BLaER1 treated with 17β-estradiol and CSF1 and Interleukin-3, amounts not matched to agents 10 nM and 100 nM (cell line): ENCODE measurements at regions not wholly inside any gene's neighbourhood (a gene's known extent, or its start where the extent isn't known, plus 50 kb on each side); places are given as distances from the start of the nearest gene placed in this dataset.
"Not testable (repeated sequence)": the region's sequence is repeated elsewhere in the genome, so short reads cannot be mapped to it uniquely, and the experiment has no call there.

Experiments used
- H3K27ac ChIP-seq, 11 experiments: shearing (Covaris generic); formaldehyde crosslinking; 2 replicates each; pipeline ENCODE4 v1.8.1; 2022
- H3K27me3 ChIP-seq, 11 experiments: shearing (Covaris generic); formaldehyde crosslinking; 2 replicates each; pipeline ENCODE4 v1.8.1; 2022
- H3K36me3 ChIP-seq, 11 experiments: shearing (Covaris generic); formaldehyde crosslinking; 2 replicates each; pipeline ENCODE4 v1.8.1; 2022
- H3K4me1 ChIP-seq, 10 experiments: shearing (Covaris generic); formaldehyde crosslinking; 2 replicates each; pipeline ENCODE4 v1.8.1; 2022
- H3K4me2 ChIP-seq, 11 experiments: shearing (Covaris generic); formaldehyde crosslinking; 2 replicates each; pipeline ENCODE4 v1.8.1; 2022
- H3K4me3 ChIP-seq, 10 experiments: shearing (Covaris generic); formaldehyde crosslinking; 2 replicates each; pipeline ENCODE4 v1.8.1; 2022
- H3K9ac ChIP-seq, 11 experiments: shearing (Covaris generic); formaldehyde crosslinking; 2 replicates each; pipeline ENCODE4 v1.8.1; 2022
- H3K9me3 ChIP-seq, 11 experiments: shearing (Covaris generic); formaldehyde crosslinking; replicated peaks in 1 of 11; 2 replicates each; pipeline ENCODE4 v1.8.1; 2022
- H4K20me1 ChIP-seq, 11 experiments: shearing (Covaris generic); formaldehyde crosslinking; 2 replicates each; pipeline ENCODE4 v1.8.1; 2022
- Cebpa-rat ChIP-seq, 11 experiments: shearing (Covaris generic); IDR thresholded peaks; 2 replicates each; pipeline ENCODE4 v1.8.1; 2022

- Histone ChIP-seq H3K4me1 (peaks cover 0 to 15% (median 6%) of the 10 kb centered on the region in 10 experiments; a peak in 9 of 20 replicates), H3K9ac (no peak overlapping the region), H3K4me2 (no peak overlapping the region), H3K27ac (no peak overlapping the region), H3K27me3 (no peaks in the 10 kb centered on the region), H3K36me3 (no peaks in the 10 kb centered on the region), H4K20me1 (no peaks in the 10 kb centered on the region), H3K4me3 (no peak overlapping the region), H3K9me3 (no peaks in the 10 kb centered on the region)
- no peak for TF ChIP-seq Cebpa-rat (IDR thresholded peaks at IDR 0.05)
These were observed 408.6 kb upstream of the PDZRN3 start for GRCh38 chr3:74033381-74033780.

GRCh38 chr3:74027121-74027520 lies 402.4 kb upstream of the PDZRN3 start:
- 0 out of 22 replicates have a peak, but pooled peaks cover 0 to 5% (median 0%) of the 10 kb centered on the region in 11 experiments for H3K9me3 ChIP-seq
- no peak overlapping the region for H3K4me3 ChIP-seq
- H3K36me3 ChIP-seq: no peaks in the 10 kb centered on the region
- H3K4me2 ChIP-seq: no peak overlapping the region
- H3K9ac ChIP-seq: no peak overlapping the region
- no peaks in the 10 kb centered on the region for H4K20me1 ChIP-seq
- TF ChIP-seq Cebpa-rat (IDR thresholded peaks at IDR 0.05): no peak
- H3K27ac ChIP-seq: no peak overlapping the region
- H3K4me1 ChIP-seq: peaks cover 0 to 8% (median 0%) of the 10 kb centered on the region in 10 experiments; a peak in 3 of 20 replicates
- no peaks in the 10 kb centered on the region for H3K27me3 ChIP-seq

DNA sequence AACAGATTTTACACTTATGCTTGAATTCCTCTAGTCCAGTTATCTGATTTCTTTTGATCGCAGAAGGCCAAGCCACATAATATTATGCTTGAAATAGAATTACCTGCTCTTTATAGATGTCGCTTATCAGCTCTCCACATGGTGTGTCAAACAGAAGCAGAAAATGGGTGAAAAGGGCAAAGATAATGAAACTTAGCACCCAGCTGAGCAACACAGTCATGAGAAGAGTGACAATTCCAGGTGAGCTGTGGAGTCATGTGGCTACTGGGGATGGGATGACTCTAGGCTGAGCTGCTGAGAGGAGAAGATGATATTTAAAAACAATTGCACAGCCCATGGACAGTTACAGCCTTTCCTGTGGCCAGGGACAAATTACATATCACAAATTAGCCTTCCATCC lies 398.7 kb upstream of the PDZRN3 start:
- Histone ChIP-seq H3K4me2 (no peak overlapping the region), H3K27ac (no peak overlapping the region), H3K36me3 (no peaks in the 10 kb centered on the region), H4K20me1 (no peaks in the 10 kb centered on the region), H3K4me3 (no peak overlapping the region), H3K9me3 (0 out of 22 replicates have a peak, but pooled peaks cover 0 to 5% (median 0%) of the 10 kb centered on the region in 11 experiments), H3K4me1 (no peaks in the 10 kb centered on the region), H3K27me3 (no peaks in the 10 kb centered on the region), H3K9ac (no peak overlapping the region)
- TF ChIP-seq Cebpa-rat (IDR thresholded peaks at IDR 0.05): no peak

GRCh38 chr3:74021449-74021848 lies 396.7 kb upstream of the PDZRN3 start:
- Histone ChIP-seq H3K4me3 (no peak overlapping the region), H4K20me1 (no peaks in the 10 kb centered on the region), H3K27me3 (no peaks in the 10 kb centered on the region), H3K9me3 (no peaks in the 10 kb centered on the region), H3K9ac (no peak overlapping the region), H3K4me2 (no peak overlapping the region), H3K27ac (no peak overlapping the region), H3K36me3 (no peaks in the 10 kb centered on the region), H3K4me1 (no peaks in the 10 kb centered on the region)
- no peak for TF ChIP-seq Cebpa-rat (IDR thresholded peaks at IDR 0.05)

- Histone ChIP-seq H3K4me1 (peaks cover 0 to 3% (median 0%) of the 10 kb centered on the region in 10 experiments; a peak in 1 of 20 replicates), H3K36me3 (no peaks in the 10 kb centered on the region), H3K9ac (no peak overlapping the region), H3K4me3 (no peak overlapping the region), H3K4me2 (no peak overlapping the region), H3K27me3 (no peaks in the 10 kb centered on the region), H3K9me3 (no peaks in the 10 kb centered on the region), H3K27ac (no peak overlapping the region), H4K20me1 (no peaks in the 10 kb centered on the region)
- TF ChIP-seq Cebpa-rat (IDR thresholded peaks at IDR 0.05): no peak
These were observed 385.5 kb upstream of the PDZRN3 start for GRCh38 chr3:74009961-74010844.

DNA sequence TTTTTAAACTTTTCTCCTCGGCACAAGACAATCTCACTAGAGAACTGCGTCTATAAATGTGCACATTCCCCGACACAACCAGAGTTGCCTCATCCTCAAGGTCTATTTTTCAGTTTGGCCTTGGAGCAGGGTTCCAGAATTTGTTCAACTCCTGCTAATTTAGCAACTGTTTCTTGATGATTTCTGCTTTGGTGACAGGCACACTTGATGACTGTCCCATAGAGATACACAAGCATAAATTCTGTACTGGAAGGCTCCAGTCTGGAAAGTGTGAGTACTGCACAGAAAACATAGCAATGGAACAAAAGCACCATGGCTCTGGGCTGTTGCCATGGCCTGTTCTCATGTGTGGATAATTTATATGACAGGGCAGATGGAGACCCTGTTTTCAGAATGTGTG lies 379.6 kb upstream of the PDZRN3 start:
- Histone ChIP-seq H3K9ac (no peak overlapping the region), H3K4me2 (no peak overlapping the region)
- TF ChIP-seq Cebpa-rat (IDR thresholded peaks at IDR 0.05): no peak

DNA sequence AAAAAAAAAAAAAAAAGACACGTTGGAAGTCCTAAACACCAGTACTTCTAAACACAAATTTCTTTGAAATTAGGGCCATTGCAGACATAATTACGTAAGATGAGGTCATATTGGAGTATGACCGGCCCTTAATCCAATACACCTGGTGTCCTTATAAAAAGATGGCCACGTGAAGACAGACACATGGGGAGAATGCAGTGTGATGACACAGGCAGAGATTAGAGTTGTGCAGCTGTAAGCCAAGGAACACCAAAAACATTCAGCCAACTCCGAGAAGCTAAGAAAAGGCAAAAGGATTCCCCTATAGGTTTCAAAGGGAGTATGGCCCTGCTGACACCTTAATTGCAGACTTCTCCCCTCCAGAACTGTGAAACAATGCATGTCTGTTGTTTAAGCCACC lies 379.0 kb upstream of the PDZRN3 start:
- H3K4me2 ChIP-seq: no peak overlapping the region

More for the DNA sequence above, 379.6 kb upstream of the PDZRN3 start:
- no peak overlapping the region for H3K27ac ChIP-seq
- H3K27me3 ChIP-seq: no peaks in the 10 kb centered on the region
- no peak overlapping the region for H3K4me3 ChIP-seq
- no peaks in the 10 kb centered on the region for H4K20me1 ChIP-seq
- no peaks in the 10 kb centered on the region for H3K36me3 ChIP-seq
- no peaks in the 10 kb centered on the region for H3K4me1 ChIP-seq
- no peaks in the 10 kb centered on the region for H3K9me3 ChIP-seq

GRCh38 chr3:74001436-74001835 lies 376.7 kb upstream of the PDZRN3 start:
- Histone ChIP-seq H3K4me3 (no peak overlapping the region), H3K36me3 (no peaks in the 10 kb centered on the region), H3K9ac (no peak overlapping the region), H4K20me1 (no peaks in the 10 kb centered on the region), H3K9me3 (no peaks in the 10 kb centered on the region; a peak in 1 of 22 replicates), H3K4me2 (no peak overlapping the region), H3K27ac (no peak overlapping the region), H3K4me1 (no peaks in the 10 kb centered on the region), H3K27me3 (no peaks in the 10 kb centered on the region)
- no peak for TF ChIP-seq Cebpa-rat (IDR thresholded peaks at IDR 0.05)

More for the DNA sequence above, 379.0 kb upstream of the PDZRN3 start:
- no peaks in the 10 kb centered on the region for H3K27me3 ChIP-seq
- no peaks in the 10 kb centered on the region for H3K9me3 ChIP-seq
- no peaks in the 10 kb centered on the region for H3K36me3 ChIP-seq
- H3K4me3 ChIP-seq: no peak overlapping the region
- no peaks in the 10 kb centered on the region for H3K4me1 ChIP-seq
- H3K9ac ChIP-seq: no peak overlapping the region
- no peaks in the 10 kb centered on the region for H4K20me1 ChIP-seq
- no peak overlapping the region for H3K27ac ChIP-seq
- no peak for TF ChIP-seq Cebpa-rat (IDR thresholded peaks at IDR 0.05)

GRCh38 chr3:74000725-74001124 lies 376.0 kb upstream of the PDZRN3 start:
- H3K9ac ChIP-seq: no peak overlapping the region
- no peaks in the 10 kb centered on the region for H3K4me1 ChIP-seq
- H3K27ac ChIP-seq: no peak overlapping the region
- no peak overlapping the region for H3K4me2 ChIP-seq
- no peaks in the 10 kb centered on the region for H3K36me3 ChIP-seq
- H3K9me3 ChIP-seq: no peaks in the 10 kb centered on the region; a peak in 1 of 22 replicates
- no peaks in the 10 kb centered on the region for H4K20me1 ChIP-seq
- no peak overlapping the region for H3K4me3 ChIP-seq
- TF ChIP-seq Cebpa-rat (IDR thresholded peaks at IDR 0.05): no peak
- H3K27me3 ChIP-seq: no peaks in the 10 kb centered on the region

DNA sequence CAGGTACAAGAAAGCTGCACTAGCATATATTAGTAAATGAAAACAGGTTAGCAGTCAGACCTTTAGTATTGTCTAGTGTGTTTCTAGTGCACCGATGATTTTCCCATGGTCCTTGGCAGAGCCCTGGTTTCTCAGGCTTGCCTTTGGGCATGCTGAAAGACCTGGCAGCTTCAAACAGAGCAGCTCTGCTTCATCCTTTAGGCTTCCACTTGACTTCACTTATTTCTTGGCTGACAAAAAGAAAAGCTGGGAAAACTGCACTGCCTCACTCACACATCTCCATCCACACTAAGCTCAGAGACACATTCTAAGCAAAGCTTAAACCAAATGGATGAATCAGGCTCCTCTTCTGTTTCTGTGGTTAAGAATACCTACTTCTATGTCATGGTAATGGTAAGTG lies 374.8 kb upstream of the PDZRN3 start:
- Histone ChIP-seq H4K20me1 (no peaks in the 10 kb centered on the region), H3K27ac (no peak overlapping the region), H3K36me3 (no peaks in the 10 kb centered on the region), H3K9ac (no peak overlapping the region), H3K4me2 (no peak overlapping the region), H3K4me1 (no peaks in the 10 kb centered on the region), H3K4me3 (no peak overlapping the region), H3K27me3 (no peaks in the 10 kb centered on the region), H3K9me3 (no peaks in the 10 kb centered on the region; a peak in 1 of 22 replicates)
- no peak for TF ChIP-seq Cebpa-rat (IDR thresholded peaks at IDR 0.05)

DNA sequence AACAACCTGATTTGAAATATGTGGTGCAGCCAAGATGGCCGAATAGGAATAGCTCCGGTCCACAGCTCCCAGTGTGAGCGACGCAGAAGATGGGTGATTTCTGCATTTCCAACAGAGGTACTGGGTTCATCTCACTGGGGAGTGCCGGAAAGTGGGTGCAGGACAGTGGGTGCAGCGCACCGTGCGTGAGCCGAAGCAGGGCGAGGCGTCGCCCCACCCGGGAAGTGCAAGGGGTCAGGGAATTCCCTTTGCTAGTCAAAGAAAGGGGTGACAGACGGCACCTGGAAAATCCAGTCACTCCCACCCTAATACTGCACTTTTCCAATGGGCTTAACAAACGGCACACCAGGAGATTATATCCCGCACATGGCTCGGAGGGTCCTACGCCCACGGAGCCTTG lies 365.9 kb upstream of the PDZRN3 start:
- H4K20me1 ChIP-seq: not testable (repeated sequence)

More for the DNA sequence above, 365.9 kb upstream of the PDZRN3 start:
- peaks cover 3 to 32% (median 20%) of the 10 kb centered on the region in 11 experiments; a peak in 21 of 22 replicates for H3K9me3 ChIP-seq
- peak overlapping the region in 9 of 11 experiments; percentile 41 to 77 (median 70); a peak in 14 of 22 replicates for H3K4me2 ChIP-seq
- H3K27me3 ChIP-seq, H3K9ac ChIP-seq, H3K36me3 ChIP-seq, H3K27ac ChIP-seq: not testable (repeated sequence)
- peak overlapping the region in 1 of 10 experiments; percentile 18; a peak in 1 of 20 replicates for H3K4me3 ChIP-seq
- peaks cover 5 to 21% (median 11%) of the 10 kb centered on the region in 10 experiments; a peak in 18 of 20 replicates for H3K4me1 ChIP-seq
